Activated naive CD8-positive, alpha-beta T cell (primary cell): ENCODE measurements at regions not wholly inside any gene's neighbourhood (a gene's known extent, or its start where the extent isn't known, plus 50 kb on each side); places are given as distances from the start of the nearest gene placed in this dataset.

Experiments
- H3K27ac Mint-ChIP-seq: one replicate; pipeline ENCODE4 v1.8.0; 2021; ENCODE audit warnings: mixed read lengths
- H3K27me3 Mint-ChIP-seq: one replicate; pipeline ENCODE4 v1.8.0; 2021; ENCODE audit warnings: mixed read lengths
- H3K36me3 Mint-ChIP-seq: one replicate; pipeline ENCODE4 v1.8.0; 2021; ENCODE audit warnings: mixed read lengths
- H3K4me1 Mint-ChIP-seq: one replicate; pipeline ENCODE4 v1.8.0; 2021; ENCODE audit warnings: low read depth, mixed read lengths
- H3K4me3 Mint-ChIP-seq: one replicate; pipeline ENCODE4 v1.8.0; 2021; ENCODE audit warnings: mild to moderate bottlenecking, mixed read lengths
- H3K9me3 Mint-ChIP-seq: one replicate; pipeline ENCODE4 v1.8.0; 2021; ENCODE audit warnings: low read depth, mixed read lengths

DNA sequence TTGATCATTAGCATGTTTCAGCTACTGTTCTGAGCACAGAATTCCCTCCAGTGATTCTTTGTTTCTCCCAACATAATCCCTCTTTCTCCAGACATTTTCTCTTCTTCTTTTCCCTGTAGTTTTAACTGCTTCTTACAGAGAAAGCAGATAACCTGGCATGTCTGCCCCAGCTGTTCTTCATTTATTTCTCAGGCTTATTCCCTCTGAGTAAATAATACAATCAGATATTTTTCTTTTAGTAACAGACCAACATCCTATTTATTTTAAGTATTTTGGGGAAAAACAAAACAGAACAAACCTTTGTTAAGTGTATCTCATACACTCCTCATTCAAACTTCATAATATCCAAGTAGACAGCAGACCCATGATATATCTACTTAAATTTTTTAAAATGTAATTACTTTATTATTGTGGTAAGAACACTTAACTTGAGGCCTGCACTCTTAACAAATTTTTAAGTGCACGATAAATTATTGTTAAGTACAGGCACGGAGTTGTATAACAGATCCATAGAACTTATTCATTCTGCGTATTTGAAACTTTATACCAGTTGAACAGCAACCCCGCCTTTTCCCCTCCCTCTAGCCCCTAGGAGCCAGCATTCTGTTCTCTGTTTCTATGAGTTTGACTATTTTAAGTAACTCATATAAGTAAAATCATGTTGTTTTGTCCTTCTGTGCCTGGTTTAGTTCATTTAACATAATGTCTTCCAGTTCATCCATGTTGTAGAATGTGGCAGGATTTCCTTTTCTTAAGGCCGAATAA is 540.0 kb downstream of the LMO7 start:
- no peaks in the 10 kb centered on the region for H3K4me1 Mint-ChIP-seq
- H3K27ac Mint-ChIP-seq: no peak overlapping the region
- no peaks in the 10 kb centered on the region for H3K36me3 Mint-ChIP-seq
- H3K4me3 Mint-ChIP-seq: no peak overlapping the region
- no peaks in the 10 kb centered on the region for H3K9me3 Mint-ChIP-seq
- no peaks in the 10 kb centered on the region for H3K27me3 Mint-ChIP-seq

DNA sequence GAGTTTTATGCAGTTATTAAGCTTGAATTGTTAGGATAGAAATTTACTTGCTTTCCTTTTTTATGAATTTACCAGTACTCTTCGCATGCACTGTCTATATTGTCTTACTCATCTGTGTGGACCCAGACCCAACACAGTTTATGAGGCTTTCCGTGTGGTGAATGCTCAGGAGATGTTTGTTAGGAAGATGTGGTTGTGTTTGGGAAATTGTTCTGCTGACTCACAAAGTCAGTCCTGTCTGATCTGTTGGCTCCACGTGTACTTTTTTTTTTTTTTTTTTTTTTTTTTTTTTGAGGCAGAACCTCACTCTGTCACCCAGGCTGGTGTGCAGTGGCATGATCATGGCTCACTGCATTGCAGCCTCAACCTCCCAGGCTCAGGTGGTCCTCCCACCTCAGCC is 532.5 kb downstream of the LMO7 start:
- H3K9me3 Mint-ChIP-seq: peaks cover 3% of the 10 kb centered on the region
- no peaks in the 10 kb centered on the region for H3K4me1 Mint-ChIP-seq
- H3K27ac Mint-ChIP-seq: no peak overlapping the region
- H3K27me3 Mint-ChIP-seq: peaks cover 2% of the 10 kb centered on the region
- H3K36me3 Mint-ChIP-seq: no peaks in the 10 kb centered on the region
- no peak overlapping the region for H3K4me3 Mint-ChIP-seq

DNA sequence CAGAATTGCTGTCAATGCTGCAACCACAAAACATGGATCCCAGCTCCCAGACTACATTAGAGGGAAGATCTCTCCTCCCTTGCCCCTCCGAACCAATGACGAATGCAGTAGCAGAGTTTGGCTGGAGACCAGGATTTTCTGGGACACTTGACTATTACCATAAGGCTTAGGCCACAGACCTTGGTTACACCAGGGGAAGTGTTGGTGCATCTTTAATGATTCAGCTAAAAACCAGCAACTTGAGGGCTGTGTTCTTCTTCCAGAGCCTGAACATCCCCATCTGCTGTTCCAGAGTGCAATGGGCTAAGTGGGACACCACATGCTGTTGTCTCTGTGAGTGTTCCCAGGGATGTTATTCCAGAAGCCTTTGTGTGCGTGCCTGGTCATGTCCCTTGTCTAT is 528.2 kb downstream of the LMO7 start:
- Mint-ChIP-seq H3K4me3 (no peak overlapping the region), H3K36me3 (no peaks in the 10 kb centered on the region), H3K4me1 (no peaks in the 10 kb centered on the region), H3K27ac (no peak overlapping the region), H3K9me3 (peaks cover 3% of the 10 kb centered on the region), H3K27me3 (no peaks in the 10 kb centered on the region)

DNA sequence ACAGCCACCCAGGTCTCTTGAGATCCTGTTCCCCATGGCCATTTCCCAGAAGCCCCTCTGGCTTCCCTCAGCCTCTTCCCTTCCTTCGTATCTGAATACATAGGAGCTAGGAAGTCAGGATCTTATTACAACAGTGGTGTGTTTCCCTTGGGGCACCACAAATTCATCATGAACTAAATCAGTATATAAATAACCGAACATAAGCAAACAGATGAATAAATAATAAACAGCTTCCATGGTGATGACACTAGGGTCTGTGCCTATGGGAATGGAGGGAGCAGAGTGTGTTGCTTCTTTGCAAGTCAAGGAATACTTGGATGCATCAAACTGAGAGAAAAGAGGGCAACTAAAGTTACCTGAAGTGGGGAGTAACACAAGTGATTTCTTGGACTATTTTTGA is 527.6 kb downstream of the LMO7 start:
- Mint-ChIP-seq H3K9me3 (peaks cover 3% of the 10 kb centered on the region), H3K36me3 (no peaks in the 10 kb centered on the region), H3K27me3 (no peaks in the 10 kb centered on the region), H3K4me3 (no peak overlapping the region), H3K27ac (no peak overlapping the region), H3K4me1 (no peaks in the 10 kb centered on the region)

DNA sequence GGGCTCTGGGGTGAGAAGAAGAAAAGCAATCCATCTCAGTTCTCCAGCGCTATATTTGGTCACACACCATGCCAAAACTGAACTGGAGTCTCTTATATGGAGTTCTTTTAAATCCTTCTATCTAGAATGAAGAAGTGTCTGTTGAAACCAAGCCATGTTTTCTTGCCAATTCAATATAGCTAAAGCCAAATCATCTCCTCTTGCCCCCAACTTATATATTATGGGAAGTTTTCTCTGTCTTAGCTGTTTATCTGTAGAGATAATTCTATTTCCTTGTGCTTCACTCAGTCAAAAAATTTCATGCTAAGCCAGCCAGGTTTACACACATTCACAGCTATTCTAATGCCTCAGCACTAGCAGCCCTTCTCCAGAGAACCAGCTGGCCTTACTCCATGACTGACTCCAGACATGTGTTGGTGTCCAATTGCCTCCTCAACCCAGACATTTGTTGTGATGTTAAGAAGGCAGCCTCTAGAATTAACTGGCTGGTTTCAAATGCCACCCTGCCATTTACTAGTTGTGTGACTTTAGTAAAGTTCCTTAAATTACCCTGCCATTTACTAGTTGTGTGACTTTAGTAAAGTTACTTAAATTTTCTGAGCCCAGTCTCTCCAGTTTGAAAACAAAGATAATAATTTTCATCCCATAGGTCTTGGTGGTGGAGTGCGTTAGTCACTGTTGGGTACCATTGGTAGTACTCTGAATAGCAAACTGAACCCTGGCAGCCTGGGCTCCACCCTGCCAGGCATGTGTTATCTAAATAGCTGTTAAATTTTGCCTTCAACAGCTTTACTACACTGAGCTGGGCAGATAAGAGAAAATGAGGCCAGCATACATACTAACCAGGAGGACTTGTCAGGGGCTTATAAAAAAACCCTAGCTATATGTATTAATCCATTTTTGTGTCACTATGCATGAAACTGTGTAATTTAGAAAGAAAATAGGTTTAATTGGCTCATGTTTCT is 525.1 kb downstream of the LMO7 start:
- no peaks in the 10 kb centered on the region for H3K36me3 Mint-ChIP-seq
- no peak overlapping the region for H3K27ac Mint-ChIP-seq
- H3K4me1 Mint-ChIP-seq: no peaks in the 10 kb centered on the region
- H3K9me3 Mint-ChIP-seq: no peaks in the 10 kb centered on the region
- no peak overlapping the region for H3K4me3 Mint-ChIP-seq
- H3K27me3 Mint-ChIP-seq: no peaks in the 10 kb centered on the region

DNA sequence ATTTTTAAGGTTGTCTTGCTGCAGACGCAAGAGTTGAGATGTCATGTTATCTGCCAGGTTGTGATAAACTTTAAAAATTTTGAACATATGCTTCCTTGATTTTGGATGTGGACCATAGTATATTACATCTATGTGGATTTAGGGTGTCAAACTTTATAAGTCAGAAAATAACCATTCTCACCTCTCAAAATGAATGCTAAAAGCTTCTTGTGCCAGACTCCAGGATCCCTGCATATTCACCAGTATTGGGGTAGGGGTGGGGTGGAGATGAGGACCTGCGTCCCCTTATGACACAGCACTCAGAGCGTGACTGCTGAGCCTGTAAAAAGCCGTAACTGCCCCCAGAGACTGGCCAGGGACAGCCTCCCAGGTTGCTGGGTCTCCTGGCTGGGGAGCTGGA is 524.4 kb downstream of the LMO7 start:
- Mint-ChIP-seq H3K36me3 (no peaks in the 10 kb centered on the region), H3K27me3 (no peaks in the 10 kb centered on the region), H3K27ac (no peak overlapping the region), H3K9me3 (no peaks in the 10 kb centered on the region), H3K4me1 (no peaks in the 10 kb centered on the region), H3K4me3 (no peak overlapping the region)

DNA sequence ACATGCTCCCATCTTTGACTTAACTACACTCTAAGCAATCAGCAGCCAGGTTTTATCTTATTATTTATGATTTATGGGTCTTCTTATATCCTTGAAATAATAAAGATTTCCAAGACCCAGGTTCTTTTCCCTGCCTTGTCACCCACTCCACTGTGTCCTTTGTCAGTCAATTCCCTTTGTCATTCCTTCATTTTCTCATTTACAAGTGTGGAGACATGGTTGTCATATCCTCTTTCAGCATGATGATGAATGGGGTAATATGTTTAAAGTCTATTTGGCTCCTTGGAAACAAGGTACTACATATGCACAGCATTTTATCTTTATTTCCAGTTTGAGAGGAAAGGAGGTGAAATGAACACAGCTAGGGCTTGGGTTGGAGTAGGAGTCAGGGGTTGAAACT is 521.8 kb downstream of the LMO7 start:
- Mint-ChIP-seq H3K9me3 (no peaks in the 10 kb centered on the region), H3K4me1 (no peaks in the 10 kb centered on the region), H3K27me3 (no peaks in the 10 kb centered on the region)

DNA sequence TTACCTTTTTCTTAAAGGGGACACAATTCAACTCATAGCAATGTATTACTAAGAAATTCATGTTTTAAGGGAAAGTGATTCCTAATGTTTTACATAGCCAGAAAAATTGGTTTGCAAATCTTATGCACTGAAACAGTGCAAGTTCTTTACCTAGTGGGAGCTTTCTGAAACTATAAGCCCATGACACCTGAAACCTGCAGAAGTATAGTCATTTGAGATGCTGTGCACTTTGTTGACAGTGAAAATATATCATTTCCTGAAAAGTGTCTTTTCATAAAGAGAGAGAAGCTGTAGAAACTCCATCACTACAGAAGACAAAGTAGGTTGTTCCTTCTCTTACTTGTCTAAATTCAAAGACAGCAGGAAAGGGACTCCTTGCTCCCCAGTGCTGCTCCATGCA is 517.1 kb downstream of the LMO7 start:
- Mint-ChIP-seq H3K4me3 (no peak overlapping the region), H3K27ac (no peak overlapping the region), H3K4me1 (no peaks in the 10 kb centered on the region), H3K27me3 (no peaks in the 10 kb centered on the region), H3K36me3 (no peaks in the 10 kb centered on the region), H3K9me3 (peaks cover 4% of the 10 kb centered on the region)

More for the DNA sequence above, 521.8 kb downstream of the LMO7 start:
- Mint-ChIP-seq H3K4me3 (no peak overlapping the region), H3K27ac (no peak overlapping the region), H3K36me3 (no peaks in the 10 kb centered on the region)

DNA sequence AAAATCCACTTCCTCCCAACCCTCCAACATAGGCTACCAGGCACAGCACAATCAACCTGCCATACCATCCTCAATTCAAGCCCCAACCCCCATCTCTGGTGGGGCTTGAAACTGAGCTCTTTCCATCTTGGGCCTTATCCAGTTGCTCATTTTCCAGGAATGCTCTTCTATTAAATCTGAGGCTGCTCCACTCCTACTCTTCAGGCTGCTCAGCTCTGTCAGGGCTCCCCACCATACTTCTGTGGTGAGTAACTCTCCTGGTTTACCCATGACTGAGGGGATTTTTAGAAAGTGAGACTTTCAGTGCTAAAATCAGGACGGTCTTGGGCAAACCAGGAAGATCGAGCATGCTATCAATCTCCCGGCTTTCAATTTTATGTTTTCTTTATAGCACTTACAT is 512.8 kb downstream of the LMO7 start:
- Mint-ChIP-seq H3K4me1 (no peaks in the 10 kb centered on the region), H3K36me3 (no peaks in the 10 kb centered on the region), H3K27me3 (peaks cover 1% of the 10 kb centered on the region), H3K4me3 (no peak overlapping the region), H3K27ac (no peak overlapping the region), H3K9me3 (peaks cover 4% of the 10 kb centered on the region)

DNA sequence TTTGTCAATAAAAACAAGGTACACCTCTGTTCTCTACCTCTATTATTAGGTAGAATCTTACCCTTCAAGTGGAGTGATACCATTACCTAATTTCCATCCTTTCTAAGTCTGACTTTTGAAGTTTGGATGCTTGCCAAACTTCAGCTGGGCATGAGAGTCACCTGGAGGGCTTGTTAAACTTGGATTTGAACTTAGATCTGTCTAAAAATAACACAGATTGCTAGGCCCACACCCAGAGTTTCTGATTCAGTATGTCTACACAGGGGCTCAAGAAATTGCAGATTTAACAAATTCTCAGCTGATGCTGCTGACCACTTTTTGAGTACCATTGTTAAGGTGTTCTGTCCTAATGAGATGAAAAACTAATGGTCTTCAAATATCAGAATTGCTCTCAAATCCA is 512.2 kb downstream of the LMO7 start:
- no peaks in the 10 kb centered on the region for H3K4me1 Mint-ChIP-seq
- no peaks in the 10 kb centered on the region for H3K36me3 Mint-ChIP-seq
- H3K27me3 Mint-ChIP-seq: peaks cover 1% of the 10 kb centered on the region
- peaks cover 4% of the 10 kb centered on the region for H3K9me3 Mint-ChIP-seq
- no peak overlapping the region for H3K27ac Mint-ChIP-seq
- H3K4me3 Mint-ChIP-seq: no peak overlapping the region

DNA sequence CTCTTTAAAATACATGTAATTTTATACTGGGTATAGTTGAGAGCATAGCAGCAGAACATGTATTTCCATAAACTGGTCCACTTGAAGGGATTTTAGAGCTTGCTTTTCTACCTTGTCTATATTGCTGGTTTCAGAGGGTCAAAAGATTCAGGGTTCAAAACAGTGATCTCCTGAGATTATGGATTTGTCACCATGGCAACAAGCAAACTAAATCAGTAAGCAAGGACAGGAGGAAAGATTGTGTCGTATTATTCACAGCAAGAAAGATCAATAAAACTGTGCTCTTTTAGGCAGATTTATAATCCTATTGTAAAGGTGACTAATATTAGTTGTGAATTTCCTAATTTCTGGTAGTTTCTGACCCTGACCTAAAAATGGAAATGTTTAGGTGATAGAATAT is 496.4 kb downstream of the LMO7 start:
- Mint-ChIP-seq H3K27ac (no peak overlapping the region), H3K4me3 (no peak overlapping the region), H3K9me3 (no peaks in the 10 kb centered on the region), H3K36me3 (no peaks in the 10 kb centered on the region), H3K27me3 (peaks cover 3% of the 10 kb centered on the region), H3K4me1 (no peaks in the 10 kb centered on the region)

DNA sequence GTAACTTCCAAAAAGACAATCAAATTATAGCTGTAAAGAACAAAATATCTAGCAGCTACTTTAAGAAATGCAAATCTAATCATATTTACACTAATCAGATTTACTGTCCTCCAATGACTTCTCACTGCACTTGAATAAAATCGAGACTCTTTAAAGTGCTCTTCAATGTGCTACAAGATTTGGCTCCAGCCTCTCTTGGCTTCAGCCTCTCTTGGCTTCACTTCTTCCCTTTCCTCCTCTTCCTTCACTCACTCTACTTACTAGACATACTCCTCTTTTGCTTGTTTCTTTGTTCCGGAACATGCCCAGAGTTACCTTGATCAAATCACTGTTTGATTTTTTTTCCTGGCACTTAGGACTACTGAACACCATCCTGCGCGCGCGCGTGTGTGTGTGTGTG is 495.4 kb downstream of the LMO7 start:
- Mint-ChIP-seq H3K9me3 (no peaks in the 10 kb centered on the region), H3K27ac (no peak overlapping the region), H3K36me3 (no peaks in the 10 kb centered on the region), H3K4me1 (no peaks in the 10 kb centered on the region), H3K4me3 (no peak overlapping the region), H3K27me3 (peaks cover 3% of the 10 kb centered on the region)

DNA sequence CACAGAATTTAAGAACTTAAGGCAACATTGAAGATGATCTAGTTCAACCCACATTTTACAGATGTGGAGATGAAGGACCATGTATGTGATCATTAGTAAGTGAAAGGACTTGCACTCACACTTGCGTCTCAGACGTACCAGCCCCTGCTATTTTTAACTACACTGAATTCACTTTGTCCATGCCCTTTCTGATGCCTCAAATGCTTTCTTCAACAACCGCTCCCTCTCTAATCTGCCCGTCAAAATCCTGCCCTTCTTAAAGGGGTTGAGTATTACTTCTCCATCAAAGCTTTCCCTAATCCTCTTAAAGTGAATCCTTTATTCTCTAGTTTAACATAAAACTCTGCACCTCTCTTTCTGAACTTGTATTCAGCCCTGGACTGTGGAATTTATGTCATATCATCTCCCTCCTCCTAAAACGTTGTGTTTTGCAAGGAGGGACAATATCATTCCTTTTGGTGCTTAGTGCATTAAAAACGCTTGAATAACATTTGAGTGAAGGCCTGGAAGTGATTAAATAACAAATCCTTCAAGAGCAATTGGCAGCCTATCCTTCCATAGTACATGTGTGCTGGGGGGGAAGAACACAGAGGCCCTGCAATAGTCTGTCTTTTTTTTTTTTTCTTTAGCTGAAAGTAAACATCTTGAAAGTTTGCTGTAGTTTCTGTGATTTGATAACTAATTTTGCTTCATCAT is 493.3 kb downstream of the LMO7 start:
- no peaks in the 10 kb centered on the region for H3K36me3 Mint-ChIP-seq
- H3K4me3 Mint-ChIP-seq: no peak overlapping the region
- H3K27ac Mint-ChIP-seq: no peak overlapping the region
- no peaks in the 10 kb centered on the region for H3K9me3 Mint-ChIP-seq
- H3K27me3 Mint-ChIP-seq: peaks cover 3% of the 10 kb centered on the region
- H3K4me1 Mint-ChIP-seq: no peaks in the 10 kb centered on the region

DNA sequence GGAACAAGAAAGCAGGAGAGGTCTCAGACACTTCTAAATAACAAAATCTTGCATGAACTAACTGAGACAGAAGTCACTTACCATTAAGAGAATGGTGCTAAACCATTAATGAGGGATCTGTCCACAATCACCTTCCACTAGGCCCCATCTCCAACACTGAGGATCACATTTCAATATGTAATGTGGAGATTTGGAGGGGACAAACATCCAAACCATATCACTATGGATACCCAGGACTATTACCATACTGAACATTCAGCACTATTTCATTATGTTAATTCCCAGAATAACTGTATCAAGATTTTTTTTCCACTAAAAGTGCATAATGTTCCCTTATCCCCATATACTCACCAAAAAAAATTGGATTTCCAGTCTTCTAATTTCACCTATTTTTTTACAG is 491.8 kb downstream of the LMO7 start:
- H3K9me3 Mint-ChIP-seq: no peaks in the 10 kb centered on the region
- no peak overlapping the region for H3K4me3 Mint-ChIP-seq
- peaks cover under 1% of the 10 kb centered on the region for H3K27me3 Mint-ChIP-seq
- H3K27ac Mint-ChIP-seq: no peak overlapping the region
- no peaks in the 10 kb centered on the region for H3K4me1 Mint-ChIP-seq
- no peaks in the 10 kb centered on the region for H3K36me3 Mint-ChIP-seq

DNA sequence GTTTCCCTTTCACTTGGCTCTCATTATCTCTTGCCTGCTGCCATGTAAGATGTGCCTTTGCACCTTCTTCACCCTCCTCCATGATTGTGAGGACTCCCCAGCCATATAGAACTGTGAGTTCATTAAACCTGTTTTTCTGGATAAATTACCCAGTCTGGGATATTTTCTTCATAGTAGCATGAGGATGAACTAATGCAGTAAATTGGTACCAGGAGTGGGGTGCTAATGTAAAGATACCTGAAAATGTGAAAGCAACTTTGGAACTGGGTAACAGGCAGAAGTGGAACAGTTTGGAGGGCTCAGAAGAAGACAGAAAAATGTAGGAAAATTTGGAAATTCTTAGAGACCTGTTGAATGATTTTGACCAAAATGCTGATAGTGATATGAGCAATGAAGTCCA is 487.4 kb downstream of the LMO7 start:
- H3K36me3 Mint-ChIP-seq: no peaks in the 10 kb centered on the region
- H3K4me1 Mint-ChIP-seq: no peaks in the 10 kb centered on the region
- H3K9me3 Mint-ChIP-seq: peaks cover 13% of the 10 kb centered on the region
- H3K4me3 Mint-ChIP-seq: no peak overlapping the region
- no peak overlapping the region for H3K27ac Mint-ChIP-seq
- no peaks in the 10 kb centered on the region for H3K27me3 Mint-ChIP-seq
